ENCODE measurements at regions not wholly inside any gene's neighbourhood (a gene's known extent, or its start where the extent isn't known, plus 50 kb on each side); places are given as distances from the start of the nearest gene placed in this dataset.
"Not testable (repeated sequence)": the region's sequence is repeated elsewhere in the genome, so short reads cannot be mapped to it uniquely, and the experiment has no call there.

DNA sequence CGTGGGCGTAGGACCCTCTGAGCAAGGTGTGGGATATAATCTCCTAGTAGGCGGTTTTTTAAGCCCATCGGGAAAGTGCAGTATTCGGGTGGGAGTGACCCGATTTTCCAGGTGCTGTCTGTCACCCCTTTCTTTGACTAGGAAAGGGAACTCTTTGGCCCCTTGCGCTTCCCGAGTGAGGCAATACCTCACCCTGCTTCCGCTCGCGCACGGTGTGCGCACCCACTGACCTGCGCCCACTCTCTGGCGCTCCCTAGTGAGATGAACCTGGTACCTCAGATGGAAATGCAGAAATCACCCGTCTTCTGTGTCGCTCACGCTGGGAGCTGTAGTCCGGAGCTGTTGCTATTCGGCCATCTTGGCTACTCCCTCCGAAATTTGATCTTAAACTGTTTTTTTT is 955.9 kb upstream of the POU3F4 start:
- TF ChIP-seq CTCF, MYC (IDR thresholded peaks at IDR 0.05; ENCODE audit: low read depth, low read length): not testable (repeated sequence)
- TF ChIP-seq, protein P1, sequence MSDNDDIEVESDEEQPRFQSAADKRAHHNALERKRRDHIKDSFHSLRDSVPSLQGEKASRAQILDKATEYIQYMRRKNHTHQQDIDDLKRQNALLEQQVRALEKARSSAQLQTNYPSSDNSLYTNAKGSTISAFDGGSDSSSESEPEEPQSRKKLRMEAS (IDR thresholded peaks at IDR 0.05; ENCODE audit: low read depth, low read length): not testable (repeated sequence)
